ENCODE measurements at regions not wholly inside any gene's neighbourhood (a gene's known extent, or its start where the extent isn't known, plus 50 kb on each side); places are given as distances from the start of the nearest gene placed in this dataset.

DNA sequence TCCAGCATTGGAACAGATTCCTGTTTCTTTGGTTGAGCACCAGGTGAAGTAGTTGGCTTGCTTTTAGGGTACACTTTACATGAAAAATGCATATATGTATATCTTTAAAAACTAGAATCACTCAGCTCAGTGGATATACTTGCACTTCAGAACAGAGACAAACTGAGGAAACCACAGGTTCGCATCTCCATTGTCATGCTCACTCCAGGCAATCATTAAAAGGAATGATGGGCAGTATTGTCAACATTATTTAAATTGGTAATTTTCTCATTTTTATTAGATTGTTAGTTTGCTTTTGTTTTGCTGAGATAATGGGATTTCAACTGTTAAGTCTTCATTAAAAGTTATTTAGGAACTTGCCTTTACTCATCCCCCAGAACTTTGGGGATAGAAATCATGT lies 71.0 kb upstream of the NELL2 start:
- in situ Hi-C loops (cut with HindIII; ENCODE audit: extremely low pct_ligation_motif_present, low pct_unique_long_range_greater_than_20kb) = loop anchor here (25.0 kb wide), 1 partner anchor 935 kb away; no protein-coding TSS in a partner anchor
- Histone ChIP-seq H2AFZ (ENCODE audit: low read length) (no peak overlapping the region), H3K27me3 (ENCODE audit: control insufficient read depth in 1 of 2, insufficient read depth in 2 of 2, low read length in 2 of 2) (no peaks in the 10 kb centered on the region), H3K36me3 (replicated peaks in 1 of 2; ENCODE audit: control insufficient read depth in 1 of 2, insufficient read depth in 2 of 2, low read length in 2 of 2) (no peaks in the 10 kb centered on the region), H3K9me3 (ENCODE audit: low read length) (no peaks in the 10 kb centered on the region), H3K9ac (ENCODE audit: insufficient read depth, low read depth, low read length) (no peak overlapping the region), H3K4me1 (ENCODE audit: insufficient read depth, low read length) (no peaks in the 10 kb centered on the region), H3K79me2 (ENCODE audit: insufficient read depth, low read length) (no peaks in the 10 kb centered on the region), H4K20me1 (ENCODE audit: insufficient read depth, low read length) (no peaks in the 10 kb centered on the region), H3K4me3 (replicated peaks in 1 of 3; ENCODE audit: insufficient read depth in 1 of 3, low read depth in 2 of 3, low read length in 3 of 3) (no peak overlapping the region), H3K27ac (ENCODE audit: extremely low read length, insufficient read depth, low read length) (no peak overlapping the region), H3K4me2 (ENCODE audit: low read depth, low read length) (no peak overlapping the region)
- POLR2A ChIA-PET = no interaction called here
- CTCF ChIA-PET (ENCODE audit: low intra/inter-chr PET ratio, low total read pairs) = no interaction called here
- no peak for ATAC-seq
- no peak for FAIRE-seq
- WGBS (ENCODE audit: low lambda C conversion rate) = 70% methylated on average over 1 of the region's 1 CpG
- DNase-seq (ENCODE audit: low spot score) = no peak
- BruUV-seq (replicated peaks) = no TSS peak
- intact Hi-C loops (cut with micrococcal nuclease; ENCODE audit: unreplicated experiment) = loop anchor here (5.0 kb wide), 1 partner anchor 930 kb away; no protein-coding TSS in a partner anchor
- TF ChIP-seq ZNF777 (CRISPR knock-in tag; IDR thresholded peaks at IDR 0.05) = no peak
- TF ChIP-seq, protein P1, sequence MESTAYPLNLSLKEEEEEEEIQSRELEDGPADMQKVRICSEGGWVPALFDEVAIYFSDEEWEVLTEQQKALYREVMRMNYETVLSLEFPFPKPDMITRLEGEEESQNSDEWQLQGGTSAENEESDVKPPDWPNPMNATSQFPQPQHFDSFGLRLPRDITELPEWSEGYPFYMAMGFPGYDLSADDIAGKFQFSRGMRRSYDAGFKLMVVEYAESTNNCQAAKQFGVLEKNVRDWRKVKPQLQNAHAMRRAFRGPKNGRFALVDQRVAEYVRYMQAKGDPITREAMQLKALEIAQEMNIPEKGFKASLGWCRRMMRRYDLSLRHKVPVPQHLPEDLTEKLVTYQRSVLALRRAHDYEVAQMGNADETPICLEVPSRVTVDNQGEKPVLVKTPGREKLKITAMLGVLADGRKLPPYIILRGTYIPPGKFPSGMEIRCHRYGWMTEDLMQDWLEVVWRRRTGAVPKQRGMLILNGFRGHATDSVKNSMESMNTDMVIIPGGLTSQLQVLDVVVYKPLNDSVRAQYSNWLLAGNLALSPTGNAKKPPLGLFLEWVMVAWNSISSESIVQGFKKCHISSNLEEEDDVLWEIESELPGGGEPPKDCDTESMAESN (CRISPR knock-in tag; conservative IDR thresholded peaks at IDR 0.05) = no peak
- TF ChIP-seq ZNF549 (CRISPR knock-in tag; IDR thresholded peaks at IDR 0.05) = no peak
- TF ChIP-seq MEIS2 (CRISPR knock-in tag; IDR thresholded peaks at IDR 0.05) = no peak
- no peak for TF ChIP-seq MLLT10 (CRISPR knock-in tag; IDR thresholded peaks at IDR 0.05)
- TF ChIP-seq GATAD1 (CRISPR knock-in tag; IDR thresholded peaks at IDR 0.05) = no peak
- TF ChIP-seq, protein P2, sequence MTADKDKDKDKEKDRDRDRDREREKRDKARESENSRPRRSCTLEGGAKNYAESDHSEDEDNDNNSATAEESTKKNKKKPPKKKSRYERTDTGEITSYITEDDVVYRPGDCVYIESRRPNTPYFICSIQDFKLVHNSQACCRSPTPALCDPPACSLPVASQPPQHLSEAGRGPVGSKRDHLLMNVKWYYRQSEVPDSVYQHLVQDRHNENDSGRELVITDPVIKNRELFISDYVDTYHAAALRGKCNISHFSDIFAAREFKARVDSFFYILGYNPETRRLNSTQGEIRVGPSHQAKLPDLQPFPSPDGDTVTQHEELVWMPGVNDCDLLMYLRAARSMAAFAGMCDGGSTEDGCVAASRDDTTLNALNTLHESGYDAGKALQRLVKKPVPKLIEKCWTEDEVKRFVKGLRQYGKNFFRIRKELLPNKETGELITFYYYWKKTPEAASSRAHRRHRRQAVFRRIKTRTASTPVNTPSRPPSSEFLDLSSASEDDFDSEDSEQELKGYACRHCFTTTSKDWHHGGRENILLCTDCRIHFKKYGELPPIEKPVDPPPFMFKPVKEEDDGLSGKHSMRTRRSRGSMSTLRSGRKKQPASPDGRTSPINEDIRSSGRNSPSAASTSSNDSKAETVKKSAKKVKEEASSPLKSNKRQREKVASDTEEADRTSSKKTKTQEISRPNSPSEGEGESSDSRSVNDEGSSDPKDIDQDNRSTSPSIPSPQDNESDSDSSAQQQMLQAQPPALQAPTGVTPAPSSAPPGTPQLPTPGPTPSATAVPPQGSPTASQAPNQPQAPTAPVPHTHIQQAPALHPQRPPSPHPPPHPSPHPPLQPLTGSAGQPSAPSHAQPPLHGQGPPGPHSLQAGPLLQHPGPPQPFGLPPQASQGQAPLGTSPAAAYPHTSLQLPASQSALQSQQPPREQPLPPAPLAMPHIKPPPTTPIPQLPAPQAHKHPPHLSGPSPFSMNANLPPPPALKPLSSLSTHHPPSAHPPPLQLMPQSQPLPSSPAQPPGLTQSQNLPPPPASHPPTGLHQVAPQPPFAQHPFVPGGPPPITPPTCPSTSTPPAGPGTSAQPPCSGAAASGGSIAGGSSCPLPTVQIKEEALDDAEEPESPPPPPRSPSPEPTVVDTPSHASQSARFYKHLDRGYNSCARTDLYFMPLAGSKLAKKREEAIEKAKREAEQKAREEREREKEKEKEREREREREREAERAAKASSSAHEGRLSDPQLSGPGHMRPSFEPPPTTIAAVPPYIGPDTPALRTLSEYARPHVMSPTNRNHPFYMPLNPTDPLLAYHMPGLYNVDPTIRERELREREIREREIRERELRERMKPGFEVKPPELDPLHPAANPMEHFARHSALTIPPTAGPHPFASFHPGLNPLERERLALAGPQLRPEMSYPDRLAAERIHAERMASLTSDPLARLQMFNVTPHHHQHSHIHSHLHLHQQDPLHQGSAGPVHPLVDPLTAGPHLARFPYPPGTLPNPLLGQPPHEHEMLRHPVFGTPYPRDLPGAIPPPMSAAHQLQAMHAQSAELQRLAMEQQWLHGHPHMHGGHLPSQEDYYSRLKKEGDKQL (CRISPR knock-in tag; IDR thresholded peaks at IDR 0.05; ENCODE audit: low read depth) = no peak
- no peak for TF ChIP-seq MAFK (conservative IDR thresholded peaks at IDR 0.05 in 1 of 2, IDR thresholded peaks at IDR 0.05 in 1 of 2; ENCODE audit: low read length in 2 of 2)
- TF ChIP-seq, protein P3, sequence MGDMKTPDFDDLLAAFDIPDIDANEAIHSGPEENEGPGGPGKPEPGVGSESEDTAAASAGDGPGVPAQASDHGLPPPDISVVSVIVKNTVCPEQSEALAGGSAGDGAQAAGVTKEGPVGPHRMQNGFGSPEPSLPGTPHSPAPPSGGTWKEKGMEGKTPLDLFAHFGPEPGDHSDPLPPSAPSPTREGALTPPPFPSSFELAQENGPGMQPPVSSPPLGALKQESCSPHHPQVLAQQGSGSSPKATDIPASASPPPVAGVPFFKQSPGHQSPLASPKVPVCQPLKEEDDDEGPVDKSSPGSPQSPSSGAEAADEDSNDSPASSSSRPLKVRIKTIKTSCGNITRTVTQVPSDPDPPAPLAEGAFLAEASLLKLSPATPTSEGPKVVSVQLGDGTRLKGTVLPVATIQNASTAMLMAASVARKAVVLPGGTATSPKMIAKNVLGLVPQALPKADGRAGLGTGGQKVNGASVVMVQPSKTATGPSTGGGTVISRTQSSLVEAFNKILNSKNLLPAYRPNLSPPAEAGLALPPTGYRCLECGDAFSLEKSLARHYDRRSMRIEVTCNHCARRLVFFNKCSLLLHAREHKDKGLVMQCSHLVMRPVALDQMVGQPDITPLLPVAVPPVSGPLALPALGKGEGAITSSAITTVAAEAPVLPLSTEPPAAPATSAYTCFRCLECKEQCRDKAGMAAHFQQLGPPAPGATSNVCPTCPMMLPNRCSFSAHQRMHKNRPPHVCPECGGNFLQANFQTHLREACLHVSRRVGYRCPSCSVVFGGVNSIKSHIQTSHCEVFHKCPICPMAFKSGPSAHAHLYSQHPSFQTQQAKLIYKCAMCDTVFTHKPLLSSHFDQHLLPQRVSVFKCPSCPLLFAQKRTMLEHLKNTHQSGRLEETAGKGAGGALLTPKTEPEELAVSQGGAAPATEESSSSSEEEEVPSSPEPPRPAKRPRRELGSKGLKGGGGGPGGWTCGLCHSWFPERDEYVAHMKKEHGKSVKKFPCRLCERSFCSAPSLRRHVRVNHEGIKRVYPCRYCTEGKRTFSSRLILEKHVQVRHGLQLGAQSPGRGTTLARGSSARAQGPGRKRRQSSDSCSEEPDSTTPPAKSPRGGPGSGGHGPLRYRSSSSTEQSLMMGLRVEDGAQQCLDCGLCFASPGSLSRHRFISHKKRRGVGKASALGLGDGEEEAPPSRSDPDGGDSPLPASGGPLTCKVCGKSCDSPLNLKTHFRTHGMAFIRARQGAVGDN (CRISPR knock-in tag; IDR thresholded peaks at IDR 0.05) = no peak
- TF ChIP-seq, protein P4, sequence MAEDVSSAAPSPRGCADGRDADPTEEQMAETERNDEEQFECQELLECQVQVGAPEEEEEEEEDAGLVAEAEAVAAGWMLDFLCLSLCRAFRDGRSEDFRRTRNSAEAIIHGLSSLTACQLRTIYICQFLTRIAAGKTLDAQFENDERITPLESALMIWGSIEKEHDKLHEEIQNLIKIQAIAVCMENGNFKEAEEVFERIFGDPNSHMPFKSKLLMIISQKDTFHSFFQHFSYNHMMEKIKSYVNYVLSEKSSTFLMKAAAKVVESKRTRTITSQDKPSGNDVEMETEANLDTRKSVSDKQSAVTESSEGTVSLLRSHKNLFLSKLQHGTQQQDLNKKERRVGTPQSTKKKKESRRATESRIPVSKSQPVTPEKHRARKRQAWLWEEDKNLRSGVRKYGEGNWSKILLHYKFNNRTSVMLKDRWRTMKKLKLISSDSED (CRISPR knock-in tag; IDR thresholded peaks at IDR 0.05) = no peak
- no peak for TF ChIP-seq ZFP41 (CRISPR knock-in tag; IDR thresholded peaks at IDR 0.05; ENCODE audit: borderline replicate concordance)
- TF ChIP-seq NR1H2 (CRISPR knock-in tag; IDR thresholded peaks at IDR 0.05; ENCODE audit: borderline replicate concordance, low read depth) = no peak
- TF ChIP-seq ZNF644 (CRISPR knock-in tag; IDR thresholded peaks at IDR 0.05; ENCODE audit: low read depth) = no peak
